ENCODE measurements at regions not wholly inside any gene's neighbourhood (a gene's known extent, or its start where the extent isn't known, plus 50 kb on each side); places are given as distances from the start of the nearest gene placed in this dataset.

GRCh38 chr2:21234001-21234400, 110.2 kb downstream of the TDRD15 start:
- TF ChIP-seq CTCF (conservative IDR thresholded peaks at IDR 0.05 in 1 of 2, IDR thresholded peaks at IDR 0.05 in 1 of 2; ENCODE audit: low read depth in 1 of 2, low read length in 2 of 2) (no peak), EZH2 (IDR thresholded peaks at IDR 0.05; ENCODE audit: low read length, missing control alignments) (no peak)
